GM23338 (cell line): ENCODE measurements at regions not wholly inside any gene's neighbourhood (a gene's known extent, or its start where the extent isn't known, plus 50 kb on each side); places are given as distances from the start of the nearest gene placed in this dataset.

Source experiments
- CREB1 ChIP-seq: fragments of 250-450 bp; sonication (Bioruptor Pico); IDR thresholded peaks from 2 replicates; pipeline ENCODE4 v1.5.0; 2020; ENCODE audit warnings: low read depth, mild to moderate bottlenecking, moderate library complexity
- CTCF ChIP-seq, 2 experiments: fragments of 200-600 bp in 1 of 2; sonication (generic) in 1 of 2; conservative IDR thresholded peaks; 2 replicates each; pipeline versions ENCODE4 v1.5.1 to v1.6.1; 2016 to 2017; ENCODE audit warnings: antibody characterized with exemption in 2 of 2, low read depth in 2 of 2, mild to moderate bottlenecking in 2 of 2, moderate library complexity in 1 of 2
- ETS1 ChIP-seq: IDR thresholded peaks from 2 replicates; pipeline ENCODE4 v1.6.1; 2016; ENCODE audit warnings: antibody characterized with exemption
- EZH2 ChIP-seq: fragments of 200-600 bp; sonication (generic); IDR thresholded peaks from one replicate; pipeline ENCODE4 v1.8.0; 2017; ENCODE audit warnings: antibody characterized with exemption, mild to moderate bottlenecking, low read depth; ENCODE audit not compliant: unreplicated experiment
- EZH2phosphoT487 ChIP-seq: fragments of 200-600 bp; sonication (generic); IDR thresholded peaks from one replicate; pipeline ENCODE4 v1.8.1; 2018; ENCODE audit warnings: antibody characterized with exemption; ENCODE audit not compliant: unreplicated experiment
- NANOG ChIP-seq: IDR thresholded peaks from 2 replicates; pipeline ENCODE4 v1.6.1; 2016; ENCODE audit warnings: antibody characterized with exemption, borderline replicate concordance
- POLR2AphosphoS5 ChIP-seq: IDR thresholded peaks from 2 replicates; pipeline ENCODE4 v1.6.1; 2016; ENCODE audit warnings: antibody characterized with exemption, low read depth
- REST ChIP-seq: IDR thresholded peaks from one replicate; pipeline ENCODE4 v1.6.1; 2018; ENCODE audit warnings: antibody characterized with exemption; ENCODE audit not compliant: unreplicated experiment
- ZNF114 ChIP-seq: fragments of 250-450 bp; sonication (Bioruptor Pico); IDR thresholded peaks from 2 replicates; pipeline ENCODE4 v1.5.0; 2020; ENCODE audit warnings: mild to moderate bottlenecking, moderate library complexity

- no peak for TF ChIP-seq CTCF (conservative IDR thresholded peaks at IDR 0.05; ENCODE audit: low read depth in 2 of 2)
- TF ChIP-seq ZNF114 (CRISPR knock-in tag), result no peak
- TF ChIP-seq ETS1, result no peak
- no peak for TF ChIP-seq EZH2phosphoT487
- no peak for TF ChIP-seq REST
- no peak for TF ChIP-seq POLR2AphosphoS5
- TF ChIP-seq EZH2, result no peak
- TF ChIP-seq NANOG, result no peak
- no peak for TF ChIP-seq CREB1 (CRISPR knock-in tag)
Measured at GRCh38 chr5:8869932-8870331, 675.9 kb downstream of the SEMA5A start.
